ENCODE measurements at regions not wholly inside any gene's neighbourhood (a gene's known extent, or its start where the extent isn't known, plus 50 kb on each side); places are given as distances from the start of the nearest gene placed in this dataset.
"Not testable (repeated sequence)": the region's sequence is repeated elsewhere in the genome, so short reads cannot be mapped to it uniquely, and the experiment has no call there.

DNA sequence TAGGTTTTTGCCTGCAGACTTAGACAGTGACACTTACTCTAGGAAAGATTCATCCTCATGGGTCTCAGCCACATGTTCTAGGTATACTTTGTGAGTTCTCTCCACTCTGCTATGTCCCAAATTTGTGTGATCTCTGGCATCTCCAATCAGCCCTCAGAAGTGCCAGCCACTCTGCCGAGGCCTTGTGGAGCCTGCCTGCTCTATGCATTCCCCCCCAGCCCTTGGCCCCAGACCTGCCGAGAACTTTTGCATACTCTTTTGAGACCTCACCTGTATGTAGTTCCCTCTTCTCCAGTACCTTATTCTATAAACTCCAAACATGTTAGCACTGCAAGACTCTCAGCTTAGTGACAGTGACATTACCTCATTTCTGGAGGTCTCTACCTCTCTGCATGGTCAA, 2170.5 kb upstream of the DEFB115 start:
- Histone ChIP-seq H3K9me3 (ENCODE audit: low read depth) (no peaks in the 10 kb centered on the region), H2AFZ (no peak overlapping the region)
- in situ Hi-C loops (cut with MboI), result no loop called here

DNA sequence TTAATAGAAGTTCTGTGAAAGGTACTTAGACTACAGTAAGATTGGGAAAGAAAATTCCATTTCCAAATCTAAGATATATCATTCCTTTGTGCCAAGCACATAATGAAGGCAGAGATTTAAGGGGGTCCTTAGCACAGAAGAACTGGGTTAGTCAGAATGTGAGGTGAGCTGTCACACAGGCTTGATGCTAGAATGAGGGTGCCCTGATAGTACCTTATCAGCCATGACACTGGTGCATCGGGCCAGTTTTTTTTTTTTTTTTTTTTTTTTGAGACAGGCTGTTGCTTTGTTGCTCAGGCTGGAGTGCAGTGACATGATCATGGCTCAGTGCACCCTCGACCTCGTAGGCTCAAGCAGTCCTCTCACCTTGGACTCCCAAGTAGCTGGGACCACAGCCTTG, 2169.6 kb upstream of the DEFB115 start:
- H3K4me3 ChIP-seq; H2AFZ ChIP-seq; H3K79me2 ChIP-seq (ENCODE audit: insufficient read depth); H3K9ac ChIP-seq; H3K27me3 ChIP-seq (replicated peaks; ENCODE audit: insufficient read depth); H3F3A ChIP-seq (ENCODE audit: insufficient read depth); H3K4me1 ChIP-seq (ENCODE audit: insufficient read depth); H3K9me3 ChIP-seq (ENCODE audit: low read depth); H3K27ac ChIP-seq; H3K36me3 ChIP-seq (ENCODE audit: low read depth); H4K20me1 ChIP-seq (ENCODE audit: insufficient read depth); H3K4me2 ChIP-seq (ENCODE audit: unreplicated experiment); in situ Hi-C loops (cut with MboI); DNase-seq; H3K9me2 ChIP-seq (ENCODE audit: insufficient read depth): not testable (repeated sequence)
- WGBS, 2 experiments (ENCODE audit: low coverage in 1 of 2, low lambda C conversion rate in 2 of 2, missing lambda C conversion rate in 2 of 2), result 14 to 83% methylated on average over 1 to 3 of the region's 3 CpGs

More for the DNA sequence above, 2170.5 kb upstream of the DEFB115 start:
- Histone ChIP-seq H3K36me3 (ENCODE audit: low read depth) (no peaks in the 10 kb centered on the region), H3K27ac (no peak overlapping the region), H4K20me1 (ENCODE audit: insufficient read depth) (no peaks in the 10 kb centered on the region), H3K79me2 (ENCODE audit: insufficient read depth) (no peaks in the 10 kb centered on the region), H3K4me2 (ENCODE audit: unreplicated experiment) (no peak overlapping the region), H3K4me3 (no peak overlapping the region), H3F3A (ENCODE audit: insufficient read depth) (no peaks in the 10 kb centered on the region), H3K4me1 (ENCODE audit: insufficient read depth) (no peaks in the 10 kb centered on the region), H3K27me3 (replicated peaks; ENCODE audit: insufficient read depth) (no peaks in the 10 kb centered on the region), H3K9ac (no peak overlapping the region), H3K9me2 (ENCODE audit: insufficient read depth) (no peaks in the 10 kb centered on the region)
- no peak for DNase-seq
- TF ChIP-seq EZH2 (IDR thresholded peaks at IDR 0.05; ENCODE audit: insufficient read depth, poor library complexity, severe bottlenecking) (no peak), EZH2phosphoT487 (IDR thresholded peaks at IDR 0.05; ENCODE audit: insufficient read depth, low read depth) (no peak)
- WGBS, 2 experiments (ENCODE audit: low coverage in 1 of 2, low lambda C conversion rate in 2 of 2, missing lambda C conversion rate in 2 of 2), result 38 to 40% methylated on average over 2 of the region's 2 CpGs

- H3K9me2 ChIP-seq (ENCODE audit: insufficient read depth); H3K4me3 ChIP-seq; H2AFZ ChIP-seq; H3K36me3 ChIP-seq (ENCODE audit: low read depth); H3K27me3 ChIP-seq (replicated peaks; ENCODE audit: insufficient read depth); H3K4me1 ChIP-seq (ENCODE audit: insufficient read depth); H3K9me3 ChIP-seq (ENCODE audit: low read depth); H3K27ac ChIP-seq; H3K4me2 ChIP-seq (ENCODE audit: unreplicated experiment); H3K79me2 ChIP-seq (ENCODE audit: insufficient read depth); H3K9ac ChIP-seq; H3F3A ChIP-seq (ENCODE audit: insufficient read depth); H4K20me1 ChIP-seq (ENCODE audit: insufficient read depth); in situ Hi-C loops (cut with MboI): not testable (repeated sequence)
- 7 to 12% methylated on average over 2 of the region's 2 CpGs for WGBS, 2 experiments (ENCODE audit: low coverage in 1 of 2, low lambda C conversion rate in 2 of 2, missing lambda C conversion rate in 2 of 2)
- DNase-seq, result peak; percentile 9
Measured at GRCh38 chr20:29088472-29088871, 2169.0 kb upstream of the DEFB115 start.

DNA sequence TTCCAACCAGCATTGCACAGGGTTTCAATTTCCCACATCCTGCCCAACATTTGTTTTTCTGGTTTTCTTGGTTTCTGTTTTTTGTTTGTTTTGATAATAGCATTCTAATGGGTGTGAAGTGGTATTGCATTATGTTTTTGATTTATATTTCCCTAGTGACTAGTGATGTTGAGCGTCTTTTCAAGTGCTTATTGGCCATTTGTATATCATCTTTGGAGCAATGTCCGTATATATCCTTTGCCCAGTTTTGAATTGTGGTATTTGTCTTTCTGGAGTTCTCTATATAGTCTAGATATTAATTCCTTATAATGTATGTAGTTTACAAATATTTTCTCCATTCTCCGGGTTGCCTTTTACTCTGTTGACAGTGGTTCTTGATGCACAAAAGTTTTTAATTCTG, 2168.1 kb upstream of the DEFB115 start:
- H3K27ac ChIP-seq; in situ Hi-C loops (cut with MboI); H2AFZ ChIP-seq; H3K9me2 ChIP-seq (ENCODE audit: insufficient read depth); H3K4me2 ChIP-seq (ENCODE audit: unreplicated experiment); H3K36me3 ChIP-seq (ENCODE audit: low read depth); H3K9me3 ChIP-seq (ENCODE audit: low read depth); H3K4me1 ChIP-seq (ENCODE audit: insufficient read depth); H3K4me3 ChIP-seq; H3K79me2 ChIP-seq (ENCODE audit: insufficient read depth); H4K20me1 ChIP-seq (ENCODE audit: insufficient read depth); H3F3A ChIP-seq (ENCODE audit: insufficient read depth); H3K27me3 ChIP-seq (replicated peaks; ENCODE audit: insufficient read depth); H3K9ac ChIP-seq; DNase-seq: not testable (repeated sequence)
- 8 to 13% methylated on average over 3 of the region's 3 CpGs for WGBS, 2 experiments (ENCODE audit: low coverage in 1 of 2, low lambda C conversion rate in 2 of 2, missing lambda C conversion rate in 2 of 2)

DNA sequence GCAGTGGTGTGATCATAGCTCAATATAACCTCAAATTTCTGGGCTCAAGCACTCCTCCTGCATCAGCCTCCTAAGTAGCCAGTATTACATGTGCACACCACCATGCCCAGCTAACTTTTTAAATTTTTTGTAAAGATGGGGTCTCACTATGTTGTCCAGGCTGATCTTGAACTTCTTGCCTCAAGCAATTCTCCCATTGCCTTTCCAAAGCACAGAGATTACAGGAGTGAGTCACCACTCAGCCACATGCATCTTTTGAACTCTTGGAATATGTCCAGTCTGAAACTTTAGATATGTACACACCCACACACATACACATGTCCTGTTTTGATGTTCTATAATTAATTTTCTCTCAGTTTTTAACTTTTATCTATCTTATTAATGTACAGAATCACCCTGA, 2163.5 kb upstream of the DEFB115 start:
- H3K4me2 ChIP-seq (ENCODE audit: unreplicated experiment); in situ Hi-C loops (cut with MboI); H3K36me3 ChIP-seq (ENCODE audit: low read depth); H4K20me1 ChIP-seq (ENCODE audit: insufficient read depth); H3K4me3 ChIP-seq; H2AFZ ChIP-seq; H3K4me1 ChIP-seq (ENCODE audit: insufficient read depth); DNase-seq; H3F3A ChIP-seq (ENCODE audit: insufficient read depth); H3K27me3 ChIP-seq (replicated peaks; ENCODE audit: insufficient read depth); H3K27ac ChIP-seq; H3K9me3 ChIP-seq (ENCODE audit: low read depth); H3K9me2 ChIP-seq (ENCODE audit: insufficient read depth); H3K79me2 ChIP-seq (ENCODE audit: insufficient read depth); H3K9ac ChIP-seq: not testable (repeated sequence)

DNA sequence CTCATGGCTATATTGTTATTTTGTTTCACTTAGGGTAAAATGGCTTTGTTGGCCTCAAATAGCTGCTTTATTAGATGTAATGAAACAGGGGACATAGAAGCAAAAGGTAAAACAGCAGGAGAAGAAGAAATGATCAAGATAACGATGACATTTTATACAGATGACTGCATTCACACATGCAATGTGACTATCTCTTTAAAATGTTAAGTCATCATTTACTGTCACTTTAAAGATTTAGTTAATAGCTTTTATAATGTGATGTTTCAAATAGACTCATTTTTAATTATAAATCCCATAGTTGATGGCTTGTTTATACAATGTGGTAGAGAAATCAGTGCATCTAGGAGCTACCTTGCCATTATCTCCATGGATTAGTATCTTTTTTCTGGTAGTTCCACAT, 2160.8 kb upstream of the DEFB115 start:
- H3K4me2 ChIP-seq (ENCODE audit: unreplicated experiment); H3K27ac ChIP-seq; H3K36me3 ChIP-seq (ENCODE audit: low read depth); H3K27me3 ChIP-seq (replicated peaks; ENCODE audit: insufficient read depth); H3K4me1 ChIP-seq (ENCODE audit: insufficient read depth); H3K9me3 ChIP-seq (ENCODE audit: low read depth); H3K9me2 ChIP-seq (ENCODE audit: insufficient read depth); H3K9ac ChIP-seq; H3K79me2 ChIP-seq (ENCODE audit: insufficient read depth); DNase-seq; H3F3A ChIP-seq (ENCODE audit: insufficient read depth); in situ Hi-C loops (cut with MboI); H4K20me1 ChIP-seq (ENCODE audit: insufficient read depth); H2AFZ ChIP-seq; H3K4me3 ChIP-seq: not testable (repeated sequence)
- 0 to 4% methylated on average over 1 of the region's 1 CpG for WGBS, 2 experiments (ENCODE audit: low coverage in 1 of 2, low lambda C conversion rate in 2 of 2, missing lambda C conversion rate in 2 of 2)

DNA sequence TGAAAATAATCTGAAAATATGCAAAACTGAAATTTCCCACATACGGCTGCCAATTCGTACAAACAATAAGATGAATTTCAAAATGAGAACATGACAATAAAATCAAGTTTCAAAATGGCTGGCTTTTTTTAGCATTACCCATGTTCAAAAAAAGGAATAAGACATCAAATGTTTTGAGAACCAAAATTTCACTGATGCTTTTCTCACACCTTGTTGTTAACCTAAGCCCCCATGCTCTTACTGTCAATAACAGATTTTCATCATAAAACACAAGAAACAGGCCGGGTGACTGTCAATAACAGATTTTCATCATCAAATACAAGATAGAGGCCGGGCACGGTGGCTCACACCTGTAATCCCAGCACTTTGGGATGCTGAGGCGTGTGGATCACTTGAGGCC, 2149.6 kb upstream of the DEFB115 start:
- H3K9me2 ChIP-seq (ENCODE audit: insufficient read depth); H3K9me3 ChIP-seq (ENCODE audit: low read depth); H2AFZ ChIP-seq; H3K79me2 ChIP-seq (ENCODE audit: insufficient read depth); H3F3A ChIP-seq (ENCODE audit: insufficient read depth); H3K27ac ChIP-seq; H3K9ac ChIP-seq; H3K4me2 ChIP-seq (ENCODE audit: unreplicated experiment); H4K20me1 ChIP-seq (ENCODE audit: insufficient read depth); H3K4me1 ChIP-seq (ENCODE audit: insufficient read depth); in situ Hi-C loops (cut with MboI); H3K4me3 ChIP-seq; DNase-seq; H3K36me3 ChIP-seq (ENCODE audit: low read depth); H3K27me3 ChIP-seq (replicated peaks; ENCODE audit: insufficient read depth): not testable (repeated sequence)
- 24 to 31% methylated on average over 6 of the region's 6 CpGs for WGBS, 2 experiments (ENCODE audit: low coverage in 1 of 2, low lambda C conversion rate in 2 of 2, missing lambda C conversion rate in 2 of 2)

DNA sequence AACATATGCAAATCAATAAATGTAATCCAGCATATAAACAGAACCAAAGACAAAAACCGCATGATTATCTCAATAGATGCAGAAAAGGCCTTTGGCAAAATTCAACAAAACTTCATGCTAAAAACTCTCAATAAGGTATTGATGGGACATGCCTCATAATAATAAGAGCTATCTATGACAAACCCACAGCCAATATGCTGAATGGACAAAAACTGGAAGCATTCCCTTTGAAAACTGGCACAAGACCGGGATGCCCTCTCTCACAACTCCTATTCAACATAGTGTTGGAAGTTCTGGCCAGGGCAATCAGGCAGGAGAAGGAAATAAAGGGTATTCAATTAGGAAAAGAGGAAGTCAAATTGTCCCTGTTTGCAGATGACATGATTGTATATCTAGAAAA, 2148.1 kb upstream of the DEFB115 start:
- in situ Hi-C loops (cut with MboI); DNase-seq; H2AFZ ChIP-seq; H3K9me3 ChIP-seq (ENCODE audit: low read depth); H3K27ac ChIP-seq; H3K9me2 ChIP-seq (ENCODE audit: insufficient read depth); H3K9ac ChIP-seq; H3K4me1 ChIP-seq (ENCODE audit: insufficient read depth); H3K36me3 ChIP-seq (ENCODE audit: low read depth); H4K20me1 ChIP-seq (ENCODE audit: insufficient read depth); H3K4me3 ChIP-seq; H3K79me2 ChIP-seq (ENCODE audit: insufficient read depth); H3K4me2 ChIP-seq (ENCODE audit: unreplicated experiment); H3K27me3 ChIP-seq (replicated peaks; ENCODE audit: insufficient read depth); H3F3A ChIP-seq (ENCODE audit: insufficient read depth): not testable (repeated sequence)
- 16 to 18% methylated on average over 2 of the region's 2 CpGs for WGBS, 2 experiments (ENCODE audit: low coverage in 1 of 2, low lambda C conversion rate in 2 of 2, missing lambda C conversion rate in 2 of 2)
